GM10248 (cell line): ENCODE measurements at regions not wholly inside any gene's neighbourhood (a gene's known extent, or its start where the extent isn't known, plus 50 kb on each side); places are given as distances from the start of the nearest gene placed in this dataset.

Experiments
- CTCF ChIA-PET: fragments of 300-600 bp; sonication (Branson Sonifier 250); formaldehyde crosslinking; extraction: SDS; loops from one replicate; lab custom pipeline; 2021; ENCODE audit warnings: antibody characterized with exemption; lab: Yijun Ruan, JAX
- POLR2A ChIA-PET: fragments of 350-650 bp; sonication (Branson Sonifier 250); formaldehyde crosslinking; extraction: SDS; loops from one replicate; lab custom pipeline; 2020; ENCODE audit warnings: antibody characterized with exemption; lab: Yijun Ruan, JAX
- DNase-seq: peaks from one replicate; pipeline ENCODE4 v3.0.0; 2012; ENCODE audit errors: extremely low spot score
- CTCF ChIP-seq: IDR thresholded peaks from 2 replicates; pipeline ENCODE4 v1.5.1; 2012; ENCODE audit warnings: mild to moderate bottlenecking, low read depth; ENCODE audit errors: extremely low read depth, missing control alignments, control extremely low read depth

- POLR2A ChIA-PET, result no interaction called here
- no peak for TF ChIP-seq CTCF
- no peak for DNase-seq
- CTCF ChIA-PET, result no interaction called here
Measured at GRCh38 chr14:44040561-44040960, 466.5 kb downstream of the FSCB start.

- ChIA-PET POLR2A (no interaction called here), CTCF (no interaction called here)
- TF ChIP-seq CTCF, result no peak
- no peak for DNase-seq
Measured at GRCh38 chr14:44036248-44036647, 470.8 kb downstream of the FSCB start.

- TF ChIP-seq CTCF, result no peak
- DNase-seq, result no peak
- ChIA-PET POLR2A (no interaction called here), CTCF (no interaction called here)
Measured at GRCh38 chr14:44035707-44036106, 471.4 kb downstream of the FSCB start.

GRCh38 chr14:44030831-44031383 is 476.2 kb downstream of the FSCB start:
- ChIA-PET POLR2A (no interaction called here), CTCF (no interaction called here)
- no peak for TF ChIP-seq CTCF
- no peak for DNase-seq

GRCh38 chr14:44029933-44030332 is 477.1 kb downstream of the FSCB start:
- POLR2A ChIA-PET, result no interaction called here
- CTCF ChIA-PET, result interaction anchor here (1.0 to 1.1 kb wide), 2 partner anchors 10 to 14 kb away, joined by 3 to 4 read pairs; no protein-coding TSS in a partner anchor
- no peak for TF ChIP-seq CTCF
- no peak for DNase-seq

GRCh38 chr14:44027397-44027796 is 479.7 kb downstream of the FSCB start:
- POLR2A ChIA-PET, result no interaction called here
- DNase-seq, result no peak
- TF ChIP-seq CTCF, result no peak
- CTCF ChIA-PET, result no interaction called here
